Mammary epithelial cell (primary cell): ENCODE measurements at regions not wholly inside any gene's neighbourhood (a gene's known extent, or its start where the extent isn't known, plus 50 kb on each side); places are given as distances from the start of the nearest gene placed in this dataset.

ENCODE experiments used
- CTCF ChIP-seq, 2 donors: IDR thresholded peaks in 1 of 2; conservative IDR thresholded peaks in 1 of 2; 2 replicates each; pipeline ENCODE4 v1.5.1; 2011 to 2012; ENCODE audit warnings: inconsistent platforms in 2 of 2, low read length in 2 of 2, mild to moderate bottlenecking in 2 of 2, control low read depth in 1 of 2, low read depth in 1 of 2; ENCODE audit not compliant: insufficient read depth in 1 of 2; ENCODE audit errors: extremely low read depth in 1 of 2
- EZH2 ChIP-seq: IDR thresholded peaks from 2 replicates; pipeline ENCODE4 v1.6.1; 2012; ENCODE audit warnings: low read length, inconsistent platforms, borderline replicate concordance

- TF ChIP-seq CTCF (conservative IDR thresholded peaks at IDR 0.05 in 1 of 2, IDR thresholded peaks at IDR 0.05 in 1 of 2; ENCODE audit: extremely low read depth in 1 of 2, insufficient read depth in 1 of 2, low read depth in 1 of 2, low read length in 2 of 2) (no peak), EZH2 (no peak)
These were observed 138.9 kb downstream of the NOC3L start for GRCh38 chr10:94223702-94224370.
